ENCODE measurements at regions not wholly inside any gene's neighbourhood (a gene's known extent, or its start where the extent isn't known, plus 50 kb on each side); places are given as distances from the start of the nearest gene placed in this dataset.
"Not testable (repeated sequence)": the region's sequence is repeated elsewhere in the genome, so short reads cannot be mapped to it uniquely, and the experiment has no call there.

GRCh38 chr3:193914602-193915001 is 221.3 kb upstream of the HES1 start:
- DNase-seq (ENCODE audit: low read depth), result no peak
- H3K4me3 ChIP-seq (ENCODE audit: control insufficient read depth, low read depth, low read length), result no peak overlapping the region
- TF ChIP-seq, protein P1, sequence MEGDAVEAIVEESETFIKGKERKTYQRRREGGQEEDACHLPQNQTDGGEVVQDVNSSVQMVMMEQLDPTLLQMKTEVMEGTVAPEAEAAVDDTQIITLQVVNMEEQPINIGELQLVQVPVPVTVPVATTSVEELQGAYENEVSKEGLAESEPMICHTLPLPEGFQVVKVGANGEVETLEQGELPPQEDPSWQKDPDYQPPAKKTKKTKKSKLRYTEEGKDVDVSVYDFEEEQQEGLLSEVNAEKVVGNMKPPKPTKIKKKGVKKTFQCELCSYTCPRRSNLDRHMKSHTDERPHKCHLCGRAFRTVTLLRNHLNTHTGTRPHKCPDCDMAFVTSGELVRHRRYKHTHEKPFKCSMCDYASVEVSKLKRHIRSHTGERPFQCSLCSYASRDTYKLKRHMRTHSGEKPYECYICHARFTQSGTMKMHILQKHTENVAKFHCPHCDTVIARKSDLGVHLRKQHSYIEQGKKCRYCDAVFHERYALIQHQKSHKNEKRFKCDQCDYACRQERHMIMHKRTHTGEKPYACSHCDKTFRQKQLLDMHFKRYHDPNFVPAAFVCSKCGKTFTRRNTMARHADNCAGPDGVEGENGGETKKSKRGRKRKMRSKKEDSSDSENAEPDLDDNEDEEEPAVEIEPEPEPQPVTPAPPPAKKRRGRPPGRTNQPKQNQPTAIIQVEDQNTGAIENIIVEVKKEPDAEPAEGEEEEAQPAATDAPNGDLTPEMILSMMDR (IDR thresholded peaks at IDR 0.05; ENCODE audit: control insufficient read depth, insufficient read depth, low read depth, low read length, missing control alignments), result no peak

- no peak overlapping the region for H3K4me3 ChIP-seq (ENCODE audit: control insufficient read depth, low read depth, low read length)
- DNase-seq (ENCODE audit: low read depth), result no peak
- TF ChIP-seq, protein P1 (IDR thresholded peaks at IDR 0.05; ENCODE audit: control insufficient read depth, insufficient read depth, low read depth, low read length, missing control alignments), result no peak
Measured at GRCh38 chr3:193915099-193915498, 220.8 kb upstream of the HES1 start.

GRCh38 chr3:193915613-193916012 is 220.3 kb upstream of the HES1 start:
- TF ChIP-seq, protein P1 (IDR thresholded peaks at IDR 0.05; ENCODE audit: control insufficient read depth, insufficient read depth, low read depth, low read length, missing control alignments), result no peak
- H3K4me3 ChIP-seq (ENCODE audit: control insufficient read depth, low read depth, low read length), result no peak overlapping the region
- no peak for DNase-seq (ENCODE audit: low read depth)

DNA sequence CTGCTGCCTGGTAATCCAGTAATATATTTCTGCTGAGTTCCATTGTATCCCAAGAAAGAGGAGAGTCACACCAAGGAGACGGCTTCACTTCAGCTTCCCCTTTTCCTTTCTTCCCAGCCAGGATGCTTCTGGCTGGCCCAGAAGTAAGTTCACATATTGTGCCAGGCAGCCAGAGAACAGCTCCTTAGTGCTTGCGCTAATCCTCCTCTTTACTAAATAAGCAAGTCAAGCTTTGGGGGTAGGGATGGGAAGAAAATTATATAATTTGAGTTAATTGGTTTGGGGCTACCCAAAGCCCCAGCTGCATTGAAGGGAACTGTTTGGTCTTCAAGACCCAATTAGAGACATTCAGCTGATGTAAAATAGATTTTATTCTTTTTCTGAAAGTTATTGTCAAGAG is 218.8 kb upstream of the HES1 start:
- no peak for DNase-seq (ENCODE audit: low read depth)
- TF ChIP-seq, protein P1 (IDR thresholded peaks at IDR 0.05; ENCODE audit: control insufficient read depth, insufficient read depth, low read depth, low read length, missing control alignments), result no peak

DNA sequence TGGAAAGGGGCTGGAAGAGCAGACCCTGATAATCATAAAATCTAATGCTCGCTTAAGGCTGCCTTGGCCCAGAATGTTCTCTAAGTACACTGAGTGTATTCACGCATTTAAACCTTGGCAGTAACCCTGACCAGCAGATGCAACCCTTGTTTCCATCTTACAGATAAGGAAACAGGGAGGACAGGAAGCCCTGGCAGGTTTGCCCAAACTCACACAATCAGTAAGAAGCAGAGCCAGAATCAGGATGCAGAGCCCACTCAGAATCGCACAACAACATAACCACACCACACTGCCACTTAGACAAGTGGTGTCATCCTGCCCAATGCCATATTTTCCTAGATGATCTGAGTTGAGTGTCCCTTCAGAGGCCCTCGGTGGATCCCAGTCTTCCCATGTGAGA is 214.5 kb upstream of the HES1 start:
- TF ChIP-seq, protein P1 (IDR thresholded peaks at IDR 0.05; ENCODE audit: control insufficient read depth, insufficient read depth, low read depth, low read length, missing control alignments), result no peak
- H3K4me3 ChIP-seq (ENCODE audit: control insufficient read depth, low read depth, low read length), result no peak overlapping the region
- DNase-seq (ENCODE audit: low read depth), result no peak

More for the DNA sequence above, 218.8 kb upstream of the HES1 start:
- no peak overlapping the region for H3K4me3 ChIP-seq (ENCODE audit: control insufficient read depth, low read depth, low read length)

DNA sequence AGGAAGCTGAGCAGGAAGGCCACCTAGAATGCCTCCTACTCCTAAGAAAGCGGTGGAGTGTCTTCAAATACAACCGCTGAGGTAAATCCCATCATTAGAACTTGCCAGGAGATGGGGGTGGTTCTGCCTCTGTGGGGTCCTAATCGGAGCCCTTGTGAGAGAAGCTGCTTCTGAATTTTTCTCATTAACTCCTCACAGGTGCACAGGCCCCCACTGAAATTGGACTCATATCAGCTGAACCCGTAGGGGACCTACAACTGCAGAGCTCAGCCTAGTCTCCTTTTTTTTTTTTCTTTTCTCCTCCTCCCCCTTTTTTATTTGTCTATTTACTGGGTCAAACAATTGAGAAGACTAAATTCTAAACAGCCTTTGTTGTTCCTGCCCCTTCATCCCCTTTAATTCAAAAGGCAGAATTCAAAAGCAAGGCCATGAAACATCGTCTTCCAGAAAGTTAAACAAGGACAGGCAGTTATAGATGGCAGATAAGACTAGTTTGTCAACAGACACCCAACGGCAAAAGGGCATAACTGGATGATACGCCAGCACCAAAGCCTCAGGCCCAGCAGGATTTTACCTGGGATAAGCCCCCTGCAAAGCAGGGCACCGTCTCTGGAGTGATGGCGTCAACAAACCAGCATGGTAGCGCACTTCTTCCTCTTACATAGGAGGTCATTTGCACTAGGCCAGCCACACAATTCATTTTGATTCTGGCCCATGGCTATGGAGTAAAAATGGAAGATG is 213.7 kb upstream of the HES1 start:
- DNase-seq (ENCODE audit: low read depth), result no peak
- TF ChIP-seq, protein P1 (IDR thresholded peaks at IDR 0.05; ENCODE audit: control insufficient read depth, insufficient read depth, low read depth, low read length, missing control alignments), result no peak

GRCh38 chr3:193923958-193924357 is 212.0 kb upstream of the HES1 start:
- not testable (repeated sequence) for H3K4me3 ChIP-seq (ENCODE audit: control insufficient read depth, low read depth, low read length); DNase-seq (ENCODE audit: low read depth)

More for the DNA sequence above, 213.7 kb upstream of the HES1 start:
- H3K4me3 ChIP-seq (ENCODE audit: control insufficient read depth, low read depth, low read length), result no peak overlapping the region

DNA sequence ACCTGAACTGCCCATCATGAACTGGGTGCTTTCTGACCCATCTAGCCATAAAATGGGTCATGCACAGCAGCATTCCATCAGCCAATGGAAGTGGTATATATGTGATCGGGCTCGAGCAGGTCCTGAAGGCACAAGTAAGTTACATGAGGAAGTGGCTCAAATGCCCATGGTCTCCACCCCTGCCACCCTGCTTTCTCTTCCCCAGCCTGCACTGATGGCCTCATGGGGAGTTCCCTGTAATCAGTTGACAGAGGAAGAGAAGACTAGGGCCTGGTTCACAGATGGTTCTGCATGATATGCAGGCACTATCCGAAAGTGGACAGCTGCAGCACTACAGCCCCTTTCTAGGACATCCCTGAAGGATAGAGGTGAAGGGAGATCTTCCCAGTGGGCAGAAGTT is 209.9 kb upstream of the HES1 start:
- not testable (repeated sequence) for H3K4me3 ChIP-seq (ENCODE audit: control insufficient read depth, low read depth, low read length); DNase-seq (ENCODE audit: low read depth)

- not testable (repeated sequence) for DNase-seq (ENCODE audit: low read depth); H3K4me3 ChIP-seq (ENCODE audit: control insufficient read depth, low read depth, low read length)
Measured at GRCh38 chr3:193927413-193928206, 208.3 kb upstream of the HES1 start.
